Loucy (cell line): ENCODE measurements at regions not wholly inside any gene's neighbourhood (a gene's known extent, or its start where the extent isn't known, plus 50 kb on each side); places are given as distances from the start of the nearest gene placed in this dataset.

Source experiments
- H2AFZ ChIP-seq: fragments of 200-600 bp; sonication (generic); 2 replicates; pipeline ENCODE4 v1.6.0; 2016; ENCODE audit warnings: antibody characterized with exemption, mild to moderate bottlenecking, low read length, moderate library complexity
- H3F3A ChIP-seq: fragments of 200-600 bp; 2 replicates; pipeline ENCODE4 v1.6.0; 2016; ENCODE audit warnings: antibody characterized with exemption, low read depth, mild to moderate bottlenecking
- H3K27me3 ChIP-seq: fragments of 200-600 bp; sonication (generic); 2 replicates; pipeline ENCODE4 v1.6.1; 2014; ENCODE audit warnings: low read length, mild to moderate bottlenecking; ENCODE audit not compliant: insufficient read depth, poor library complexity, severe bottlenecking
- H3K36me3 ChIP-seq: fragments of 200-600 bp; sonication (generic); 2 replicates; pipeline ENCODE4 v1.6.1; 2016; ENCODE audit warnings: low read length; ENCODE audit not compliant: insufficient read depth
- H3K4me1 ChIP-seq: fragments of 200-600 bp; sonication (generic); 2 replicates; pipeline ENCODE4 v1.5.1; 2014; ENCODE audit warnings: low read length, mild to moderate bottlenecking; ENCODE audit not compliant: insufficient read depth, poor library complexity, severe bottlenecking
- H3K4me2 ChIP-seq: fragments of 200-600 bp; sonication (generic); 2 replicates; pipeline ENCODE4 v1.6.0; 2014; ENCODE audit warnings: antibody characterized with exemption, low read length, low read depth, mild to moderate bottlenecking; ENCODE audit not compliant: poor library complexity, severe bottlenecking
- H3K4me3 ChIP-seq: fragments of 200-600 bp; sonication (generic); 2 replicates; pipeline ENCODE4 v1.5.1; 2014; ENCODE audit warnings: low read length, mild to moderate bottlenecking, mixed read lengths; ENCODE audit not compliant: poor library complexity, severe bottlenecking
- H3K79me2 ChIP-seq: fragments of 200-600 bp; sonication (generic); 2 replicates; pipeline ENCODE4 v1.6.1; 2014; ENCODE audit warnings: low read length; ENCODE audit not compliant: insufficient read depth
- H3K9ac ChIP-seq: fragments of 200-600 bp; sonication (generic); 2 replicates; pipeline ENCODE4 v1.6.0; 2014; ENCODE audit warnings: mild to moderate bottlenecking, low read depth, low read length, moderate library complexity; ENCODE audit not compliant: poor library complexity, severe bottlenecking
- H3K9me2 ChIP-seq: fragments of 200-600 bp; sonication (generic); replicated peaks from 2 replicates; pipeline ENCODE4 v1.6.1; 2016; ENCODE audit warnings: low read depth, low read length, mixed read lengths
- H3K9me3 ChIP-seq: fragments of 200-600 bp; sonication (generic); 2 replicates; pipeline ENCODE4 v1.6.1; 2014; ENCODE audit warnings: mild to moderate bottlenecking, antibody characterized with exemption, low read length, low read depth; ENCODE audit not compliant: insufficient read depth
- H4K20me1 ChIP-seq: fragments of 200-600 bp; sonication (generic); 2 replicates; pipeline ENCODE4 v1.6.0; 2014; ENCODE audit warnings: antibody characterized with exemption, low read length, mild to moderate bottlenecking; ENCODE audit not compliant: insufficient read depth, poor library complexity, severe bottlenecking
- CTCF ChIP-seq: fragments of 200-600 bp; sonication (generic); conservative IDR thresholded peaks from 2 replicates; pipeline ENCODE4 v1.5.1; 2014; ENCODE audit warnings: mild to moderate bottlenecking, antibody characterized with exemption, low read length
- EZH2phosphoT487 ChIP-seq: fragments of 200-600 bp; IDR thresholded peaks from 2 replicates; pipeline ENCODE4 v1.6.1; 2018; ENCODE audit warnings: antibody characterized with exemption, mild to moderate bottlenecking, moderate library complexity, borderline replicate concordance

DNA sequence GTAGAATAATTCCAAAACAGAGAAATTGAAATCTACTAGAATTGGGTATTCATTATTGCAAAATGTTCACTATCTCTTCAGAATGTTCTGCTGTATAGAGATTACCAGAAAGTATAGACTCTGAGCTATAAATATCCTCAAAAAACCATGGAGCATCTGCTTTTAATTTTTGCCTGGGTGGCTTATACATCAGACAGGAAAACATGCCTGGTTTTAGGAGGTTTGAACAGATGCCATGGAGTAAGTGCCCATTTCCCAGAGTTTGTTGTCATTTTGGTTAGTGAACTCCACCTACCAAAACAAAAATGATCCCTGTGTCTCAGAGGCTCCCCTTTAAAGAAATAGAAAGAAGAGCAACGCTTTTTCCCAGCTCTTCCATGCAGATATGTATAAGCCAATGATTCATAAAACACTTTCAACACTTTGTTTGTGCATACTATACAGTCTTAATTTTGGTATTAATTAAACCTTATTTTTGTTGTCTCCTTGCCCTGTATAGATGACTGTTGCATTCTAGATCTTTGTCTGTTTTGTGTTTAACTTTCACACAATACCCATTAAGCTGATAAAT, 68.7 kb downstream of the MEPE start:
- Histone ChIP-seq H4K20me1 (no peaks in the 10 kb centered on the region), H3F3A (no peaks in the 10 kb centered on the region), H3K79me2 (no peaks in the 10 kb centered on the region), H3K9me3 (no peaks in the 10 kb centered on the region), H3K9me2 (no peaks in the 10 kb centered on the region), H2AFZ (no peak overlapping the region), H3K4me1 (peaks cover 6% of the 10 kb centered on the region), H3K36me3 (no peaks in the 10 kb centered on the region), H3K4me3 (no peak overlapping the region), H3K27me3 (no peaks in the 10 kb centered on the region), H3K4me2 (no peak overlapping the region), H3K9ac (no peak overlapping the region)
- TF ChIP-seq CTCF (no peak), EZH2phosphoT487 (no peak)

DNA sequence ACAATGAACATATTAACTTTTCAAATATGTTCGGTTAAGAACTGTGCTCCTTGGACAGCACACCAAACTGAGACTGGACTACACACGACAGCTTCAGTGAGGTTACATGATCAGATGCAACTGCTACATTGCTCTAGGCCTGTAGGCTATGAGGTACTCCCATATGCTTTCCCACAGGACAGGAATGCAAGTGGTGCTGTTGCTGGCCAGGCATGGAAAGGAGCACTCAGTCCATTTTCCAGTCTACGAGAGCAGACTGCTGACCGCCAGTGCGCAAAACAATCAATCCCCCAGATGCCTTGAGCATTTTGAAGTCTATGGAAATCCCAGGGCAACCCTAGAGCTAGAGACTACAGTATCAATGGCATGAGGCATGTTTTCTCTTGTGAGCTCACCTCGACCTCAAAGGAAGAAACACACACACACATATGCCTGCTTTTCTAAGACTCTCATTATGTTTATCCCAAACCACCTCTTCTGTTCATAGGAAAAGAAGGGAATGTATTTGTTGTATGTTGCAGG, 70.8 kb upstream of the SPP1 start:
- H3K4me1 ChIP-seq = no peaks in the 10 kb centered on the region
- no peaks in the 10 kb centered on the region for H3K79me2 ChIP-seq
- TF ChIP-seq EZH2phosphoT487 (no peak), CTCF (no peak)
- H3F3A ChIP-seq = no peaks in the 10 kb centered on the region
- H2AFZ ChIP-seq = no peak overlapping the region
- no peaks in the 10 kb centered on the region for H3K9me2 ChIP-seq
- H3K4me2 ChIP-seq = no peak overlapping the region
- no peaks in the 10 kb centered on the region for H3K27me3 ChIP-seq
- H3K9me3 ChIP-seq = no peaks in the 10 kb centered on the region
- no peaks in the 10 kb centered on the region for H3K36me3 ChIP-seq
- H3K4me3 ChIP-seq = no peak overlapping the region
- H4K20me1 ChIP-seq = no peaks in the 10 kb centered on the region
- no peak overlapping the region for H3K9ac ChIP-seq

DNA sequence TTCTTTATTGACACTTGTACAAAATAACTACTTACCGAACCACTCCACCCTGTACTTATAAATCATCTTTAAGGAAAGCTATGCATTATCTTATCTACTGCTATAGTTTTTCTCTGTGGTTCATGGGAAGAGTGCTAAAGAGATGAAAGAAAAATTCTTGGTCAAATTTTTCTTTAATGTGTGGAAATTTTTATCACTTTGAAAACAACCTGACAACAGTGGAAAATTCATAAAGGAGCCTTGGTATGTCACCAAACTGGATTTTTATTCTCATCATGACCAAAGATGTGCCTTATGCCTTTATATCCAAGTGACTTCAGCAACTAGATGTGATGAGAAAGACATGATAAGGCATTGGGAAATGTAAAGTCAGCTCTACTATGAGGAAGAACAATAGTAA, 67.2 kb upstream of the SPP1 start:
- Histone ChIP-seq H3K4me3 (no peak overlapping the region), H4K20me1 (no peaks in the 10 kb centered on the region), H3K79me2 (no peaks in the 10 kb centered on the region), H3K4me1 (no peaks in the 10 kb centered on the region), H3K9ac (no peak overlapping the region), H3F3A (no peaks in the 10 kb centered on the region), H3K9me3 (no peaks in the 10 kb centered on the region), H3K4me2 (no peak overlapping the region), H2AFZ (no peak overlapping the region), H3K36me3 (no peaks in the 10 kb centered on the region), H3K27me3 (no peaks in the 10 kb centered on the region), H3K9me2 (no peaks in the 10 kb centered on the region)
- TF ChIP-seq EZH2phosphoT487 = no peak
- no peak for TF ChIP-seq CTCF
